VCaP (cell line): ENCODE measurements at regions not wholly inside any gene's neighbourhood (a gene's known extent, or its start where the extent isn't known, plus 50 kb on each side); places are given as distances from the start of the nearest gene placed in this dataset.
"Not testable (repeated sequence)": the region's sequence is repeated elsewhere in the genome, so short reads cannot be mapped to it uniquely, and the experiment has no call there.

Source experiments
- H3K27ac ChIP-seq: fragments of 450-650 bp; 2 replicates; pipeline ENCODE4 v1.5.1; 2017
- TF ChIP-seq, protein P1 (sequence below): fragments of 450-650 bp; conservative IDR thresholded peaks from 2 replicates; pipeline ENCODE4 v1.5.1; 2017; ENCODE audit warnings: mild to moderate bottlenecking, moderate library complexity

DNA sequence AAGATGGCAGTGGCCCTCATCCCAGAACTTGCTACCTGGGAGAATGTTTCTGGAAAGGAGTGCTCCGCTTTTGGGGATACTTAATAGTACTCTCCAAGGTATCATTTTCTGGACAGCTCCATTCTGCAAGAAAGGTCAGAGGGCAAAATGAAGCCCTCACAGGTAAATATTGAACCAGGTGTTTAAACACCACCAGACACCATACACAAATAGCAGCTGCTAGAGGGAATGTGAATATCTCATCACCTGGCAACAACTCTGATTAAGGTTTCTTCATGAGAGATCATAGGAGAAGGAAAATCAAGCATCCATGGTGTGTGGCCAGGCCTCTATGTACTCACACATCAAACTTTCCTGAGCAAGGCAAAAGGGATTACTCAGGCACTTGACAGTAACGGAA is 226.1 kb upstream of the FAT3 start:
- H3K27ac ChIP-seq: no peak overlapping the region
- TF ChIP-seq, protein P1, sequence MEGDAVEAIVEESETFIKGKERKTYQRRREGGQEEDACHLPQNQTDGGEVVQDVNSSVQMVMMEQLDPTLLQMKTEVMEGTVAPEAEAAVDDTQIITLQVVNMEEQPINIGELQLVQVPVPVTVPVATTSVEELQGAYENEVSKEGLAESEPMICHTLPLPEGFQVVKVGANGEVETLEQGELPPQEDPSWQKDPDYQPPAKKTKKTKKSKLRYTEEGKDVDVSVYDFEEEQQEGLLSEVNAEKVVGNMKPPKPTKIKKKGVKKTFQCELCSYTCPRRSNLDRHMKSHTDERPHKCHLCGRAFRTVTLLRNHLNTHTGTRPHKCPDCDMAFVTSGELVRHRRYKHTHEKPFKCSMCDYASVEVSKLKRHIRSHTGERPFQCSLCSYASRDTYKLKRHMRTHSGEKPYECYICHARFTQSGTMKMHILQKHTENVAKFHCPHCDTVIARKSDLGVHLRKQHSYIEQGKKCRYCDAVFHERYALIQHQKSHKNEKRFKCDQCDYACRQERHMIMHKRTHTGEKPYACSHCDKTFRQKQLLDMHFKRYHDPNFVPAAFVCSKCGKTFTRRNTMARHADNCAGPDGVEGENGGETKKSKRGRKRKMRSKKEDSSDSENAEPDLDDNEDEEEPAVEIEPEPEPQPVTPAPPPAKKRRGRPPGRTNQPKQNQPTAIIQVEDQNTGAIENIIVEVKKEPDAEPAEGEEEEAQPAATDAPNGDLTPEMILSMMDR: no peak

DNA sequence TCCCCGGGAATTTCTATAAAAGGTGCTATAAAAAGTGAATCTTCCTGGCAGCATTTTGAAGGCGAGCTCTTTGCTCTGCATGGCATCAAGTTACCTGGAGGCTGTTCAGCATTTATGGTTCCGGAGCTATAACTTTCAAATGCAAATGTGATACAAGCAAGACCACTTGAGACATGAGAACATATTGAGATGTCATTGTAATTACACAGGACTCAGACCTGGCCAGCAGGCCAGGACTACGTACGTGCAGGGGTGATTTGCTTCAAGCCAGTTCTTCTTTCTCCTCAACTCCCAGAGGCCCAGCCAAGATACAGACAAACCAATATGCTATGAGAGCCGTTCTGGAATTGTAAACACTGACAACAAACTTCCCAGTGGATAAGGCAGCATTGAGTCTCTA is 227.4 kb upstream of the FAT3 start:
- TF ChIP-seq, protein P1: no peak
- H3K27ac ChIP-seq: peak overlapping the region; percentile 19; the same call in 1 of the 2 replicates

DNA sequence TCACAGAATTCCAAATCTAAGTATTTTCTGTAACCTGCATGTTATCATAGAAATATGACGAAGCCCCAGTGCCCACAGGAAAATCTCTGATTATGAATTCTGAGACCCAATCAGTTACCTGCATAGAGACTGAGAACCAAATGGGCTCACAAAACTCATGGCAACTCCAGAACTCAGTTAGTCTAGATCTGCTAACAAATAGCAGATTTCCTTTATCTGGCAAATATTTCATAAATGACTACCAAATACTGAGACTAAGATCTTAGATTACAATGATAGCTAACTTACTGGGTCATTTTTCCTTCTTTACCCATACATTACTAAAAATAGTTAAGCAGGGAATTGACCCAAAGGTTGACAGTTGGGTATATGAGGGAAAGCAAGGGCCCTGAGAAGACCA is 228.1 kb upstream of the FAT3 start:
- TF ChIP-seq, protein P1: no peak
- H3K27ac ChIP-seq: no peak overlapping the region; the same call in 1 of the 2 replicates

DNA sequence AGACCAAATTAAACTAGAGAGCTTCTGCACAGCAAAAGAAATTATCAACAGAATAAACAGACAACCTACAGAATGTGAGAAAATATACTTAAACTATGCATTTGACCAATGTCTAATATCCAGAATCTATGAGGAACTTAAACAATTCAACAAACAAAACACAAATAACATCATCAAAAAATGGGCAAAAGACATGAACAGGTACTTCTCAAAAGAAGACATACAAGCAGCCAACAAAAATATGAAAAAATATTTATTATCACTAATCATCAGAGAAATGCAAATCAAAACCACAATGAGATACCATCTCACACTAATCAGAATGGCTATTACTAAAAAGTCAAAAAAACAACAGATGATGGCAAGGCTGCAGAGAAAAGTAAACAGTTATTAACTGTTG is 236.2 kb upstream of the FAT3 start:
- not testable (repeated sequence) for H3K27ac ChIP-seq

DNA sequence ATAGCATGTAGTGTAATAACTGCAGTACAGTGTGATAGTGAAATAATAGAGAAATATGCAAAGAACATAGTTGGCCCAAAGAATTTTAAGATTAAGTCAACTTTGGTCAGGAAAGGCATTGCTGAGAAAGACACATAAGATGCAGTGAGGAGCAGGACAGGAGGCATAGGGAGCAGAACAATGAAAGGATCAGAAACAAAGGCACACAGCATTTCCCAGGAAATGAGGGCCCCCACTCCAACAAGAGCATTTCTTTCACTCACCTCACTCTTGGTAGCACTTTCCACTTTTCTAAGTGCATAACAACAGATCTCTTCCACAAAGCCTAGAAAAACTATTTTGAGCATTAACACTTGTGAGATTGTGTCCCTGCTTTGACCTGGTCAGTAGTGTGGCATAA is 238.4 kb upstream of the FAT3 start:
- TF ChIP-seq, protein P1: no peak
- H3K27ac ChIP-seq: no peak overlapping the region

DNA sequence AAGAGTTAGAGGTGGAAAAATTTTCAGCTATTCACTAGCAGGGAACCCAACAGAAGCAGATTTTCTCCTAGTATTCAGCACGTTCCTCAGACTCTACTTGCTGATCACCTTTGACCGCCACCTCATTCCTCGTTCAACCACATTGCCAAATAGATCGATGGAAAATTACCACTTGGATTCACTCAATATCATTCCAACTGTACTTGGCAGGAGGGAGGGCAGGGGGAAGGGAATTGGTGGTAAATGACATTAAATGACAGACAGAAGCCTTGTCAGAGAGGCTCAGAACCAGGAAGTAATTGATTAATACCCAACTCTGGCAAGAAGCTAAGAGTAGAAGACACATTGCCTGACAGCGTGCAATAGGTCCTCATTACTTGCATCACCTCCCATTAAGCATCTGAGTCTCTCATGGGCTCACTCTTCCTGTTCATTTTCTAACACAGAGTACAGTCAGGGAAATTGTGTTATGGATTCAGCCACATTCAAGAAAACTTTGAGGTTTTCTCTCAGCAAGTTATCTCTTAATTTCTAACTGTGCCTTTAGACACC is 240.5 kb upstream of the FAT3 start:
- TF ChIP-seq, protein P1: no peak
- H3K27ac ChIP-seq: no peak overlapping the region

DNA sequence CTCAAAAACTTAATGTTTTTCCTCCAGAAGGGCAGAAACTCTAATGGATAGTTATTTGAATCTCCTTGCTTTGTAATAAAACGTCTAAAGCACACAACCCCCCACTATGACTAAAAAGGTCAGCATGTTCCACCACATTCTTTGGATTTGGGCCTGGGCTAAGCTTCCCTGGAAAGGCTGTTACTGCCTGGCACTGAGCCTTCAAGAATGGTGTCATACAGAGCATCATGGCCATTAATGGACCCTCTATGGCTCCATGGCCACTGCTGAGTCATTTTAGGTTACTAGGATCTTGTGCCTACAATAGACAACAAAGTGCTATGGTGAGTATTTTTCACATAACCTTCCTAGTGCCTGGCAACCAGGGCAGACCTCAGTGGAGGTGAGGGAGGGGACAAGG is 242.6 kb upstream of the FAT3 start:
- TF ChIP-seq, protein P1: no peak
- no peak overlapping the region for H3K27ac ChIP-seq

GRCh38 chr11:91979775-91980174 is 244.8 kb upstream of the FAT3 start:
- TF ChIP-seq, protein P1: no peak
- no peak overlapping the region for H3K27ac ChIP-seq
